Brain microvascular endothelial cell (primary cell): ENCODE measurements at regions not wholly inside any gene's neighbourhood (a gene's known extent, or its start where the extent isn't known, plus 50 kb on each side); places are given as distances from the start of the nearest gene placed in this dataset.

Source experiments
- DNase-seq: peaks from one replicate; pipeline ENCODE4 v3.0.0-alpha.2; 2020
- H3K27ac ChIP-seq: fragments of 250-450 bp; sonication (Bioruptor Pico); 2 replicates; pipeline ENCODE4 v1.5.1; 2020; ENCODE audit warnings: mild to moderate bottlenecking, moderate library complexity
- H3K27me3 ChIP-seq: fragments of 250-450 bp; sonication (Bioruptor Pico); replicated peaks from 2 replicates; pipeline ENCODE4 v1.5.1; 2020; ENCODE audit warnings: mild to moderate bottlenecking
- H3K36me3 ChIP-seq: fragments of 250-450 bp; sonication (Bioruptor Pico); replicated peaks from 2 replicates; pipeline ENCODE4 v1.5.1; 2020; ENCODE audit warnings: mild to moderate bottlenecking
- H3K4me3 ChIP-seq: 2 replicates; pipeline ENCODE4 v1.5.1; 2011; ENCODE audit warnings: low read depth, mild to moderate bottlenecking, control low read depth, low read length, moderate library complexity
- CTCF ChIP-seq: IDR thresholded peaks from 2 replicates; pipeline ENCODE4 v1.5.1; 2011; ENCODE audit warnings: low read depth, mild to moderate bottlenecking, moderate library complexity, low read length, control low read depth, inconsistent platforms; ENCODE audit errors: missing control alignments
- in situ Hi-C: cut with HindIII; loops from 2 replicates; pipeline ENCODE4 v1.10.0; 2017; ENCODE audit warnings: low sequenced_read_pairs, low pct_ligation_motif_present

GRCh38 chr11:91866642-91867041, 358.0 kb upstream of the FAT3 start:
- no peak for TF ChIP-seq CTCF
- DNase-seq = no peak
- no peak overlapping the region for H3K27ac ChIP-seq
- H3K4me3 ChIP-seq = no peak overlapping the region
- no peaks in the 10 kb centered on the region for H3K27me3 ChIP-seq
- H3K36me3 ChIP-seq = no peaks in the 10 kb centered on the region
- in situ Hi-C loops = no loop called here

GRCh38 chr11:91860661-91861060, 364.0 kb upstream of the FAT3 start:
- TF ChIP-seq CTCF = no peak
- H3K36me3 ChIP-seq = no peaks in the 10 kb centered on the region
- in situ Hi-C loops = no loop called here

GRCh38 chr11:91859666-91860065, 365.0 kb upstream of the FAT3 start:
- in situ Hi-C loops = no loop called here
- Histone ChIP-seq H3K36me3 (no peaks in the 10 kb centered on the region), H3K4me3 (no peak overlapping the region), H3K27ac (no peak overlapping the region), H3K27me3 (no peaks in the 10 kb centered on the region)
- DNase-seq = no peak
- no peak for TF ChIP-seq CTCF

More at GRCh38 chr11:91860661-91861060, 364.0 kb upstream of the FAT3 start:
- H3K4me3 ChIP-seq = no peak overlapping the region
- no peak for DNase-seq
- no peak overlapping the region for H3K27ac ChIP-seq
- H3K27me3 ChIP-seq = no peaks in the 10 kb centered on the region

GRCh38 chr11:91857179-91857578, 367.4 kb upstream of the FAT3 start:
- H3K36me3 ChIP-seq = no peaks in the 10 kb centered on the region
- no peak for DNase-seq
- no peaks in the 10 kb centered on the region for H3K27me3 ChIP-seq
- H3K27ac ChIP-seq = no peak overlapping the region
- in situ Hi-C loops = no loop called here
- no peak for TF ChIP-seq CTCF
- H3K4me3 ChIP-seq = no peak overlapping the region

- no peak for TF ChIP-seq CTCF
- no peak for DNase-seq
- H3K27me3 ChIP-seq = no peaks in the 10 kb centered on the region
- H3K27ac ChIP-seq = no peak overlapping the region
- in situ Hi-C loops = no loop called here
- no peak overlapping the region for H3K4me3 ChIP-seq
- H3K36me3 ChIP-seq = no peaks in the 10 kb centered on the region
Measured at GRCh38 chr11:91854780-91855179, 369.8 kb upstream of the FAT3 start.

GRCh38 chr11:91854171-91854570, 370.4 kb upstream of the FAT3 start:
- Histone ChIP-seq H3K36me3 (no peaks in the 10 kb centered on the region), H3K27ac (no peak overlapping the region), H3K4me3 (no peak overlapping the region), H3K27me3 (no peaks in the 10 kb centered on the region)
- TF ChIP-seq CTCF = no peak
- no peak for DNase-seq
- in situ Hi-C loops = no loop called here
